22Rv1 (cell line): ENCODE measurements at regions not wholly inside any gene's neighbourhood (a gene's known extent, or its start where the extent isn't known, plus 50 kb on each side); places are given as distances from the start of the nearest gene placed in this dataset.

Source experiments
- H3K27ac ChIP-seq: fragments of 450-650 bp; 2 replicates; pipeline ENCODE4 v1.5.1; 2017
- ZFX ChIP-seq: fragments of 450-650 bp; IDR thresholded peaks from 2 replicates; pipeline ENCODE4 v1.6.1; 2017; ENCODE audit warnings: antibody characterized with exemption, borderline replicate concordance
- TF ChIP-seq, protein P1 (sequence below): fragments of 450-650 bp; IDR thresholded peaks from 2 replicates; pipeline ENCODE4 v1.5.1; 2017; ENCODE audit warnings: mild to moderate bottlenecking

DNA sequence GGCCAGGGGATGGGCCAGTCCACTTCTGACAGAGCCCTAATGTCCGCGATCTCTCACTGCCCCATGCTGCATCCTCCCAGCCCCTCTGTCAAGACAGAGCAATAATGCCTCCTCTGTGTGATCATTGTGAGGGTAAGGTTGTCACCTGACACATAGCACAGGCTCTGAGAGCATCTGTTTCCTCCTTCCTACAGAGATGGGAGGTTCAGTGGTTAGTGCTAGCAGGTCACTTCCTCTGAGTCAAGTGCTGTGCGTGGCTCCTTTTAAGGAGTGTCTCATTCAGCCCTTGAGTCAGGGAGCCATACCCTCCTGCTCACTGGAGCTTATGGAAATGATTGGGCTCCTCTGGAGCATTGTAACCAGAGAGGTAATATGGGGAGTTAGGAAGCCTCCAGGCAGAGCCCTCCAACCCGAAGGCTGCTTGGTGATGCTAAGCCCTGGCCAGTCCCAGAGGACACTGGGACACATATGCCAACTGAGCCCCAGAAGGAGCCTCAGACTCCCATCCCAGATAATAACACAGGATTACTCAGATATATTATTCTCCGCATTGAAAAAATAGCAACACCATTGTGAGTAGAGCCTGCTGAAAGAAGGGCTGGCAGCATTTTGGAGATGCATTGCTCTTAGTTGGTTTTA is 189.0 kb downstream of the GALNT1 start:
- no peak overlapping the region for H3K27ac ChIP-seq
- TF ChIP-seq ZFX, result no peak

DNA sequence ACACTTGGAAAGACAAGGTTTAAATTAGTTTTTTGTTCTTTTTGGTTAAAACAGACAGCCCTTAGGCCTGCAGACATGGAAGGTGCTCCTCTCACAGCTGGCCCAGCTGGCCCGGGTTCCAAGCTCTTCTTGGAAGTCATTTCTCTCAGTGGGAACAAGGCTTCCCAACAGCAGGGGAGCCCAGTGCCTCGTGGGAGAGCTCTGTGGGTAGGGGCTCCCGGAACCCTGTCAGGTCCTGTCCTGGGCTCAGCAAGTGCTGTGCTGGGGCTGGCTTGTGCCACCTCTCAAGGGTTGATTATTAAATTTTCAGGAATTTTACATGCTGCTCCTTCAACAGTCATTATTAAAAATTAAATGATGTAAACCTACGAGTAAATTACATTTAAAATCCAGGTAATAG is 189.6 kb downstream of the GALNT1 start:
- H3K27ac ChIP-seq, result no peak overlapping the region
- TF ChIP-seq, protein P1, sequence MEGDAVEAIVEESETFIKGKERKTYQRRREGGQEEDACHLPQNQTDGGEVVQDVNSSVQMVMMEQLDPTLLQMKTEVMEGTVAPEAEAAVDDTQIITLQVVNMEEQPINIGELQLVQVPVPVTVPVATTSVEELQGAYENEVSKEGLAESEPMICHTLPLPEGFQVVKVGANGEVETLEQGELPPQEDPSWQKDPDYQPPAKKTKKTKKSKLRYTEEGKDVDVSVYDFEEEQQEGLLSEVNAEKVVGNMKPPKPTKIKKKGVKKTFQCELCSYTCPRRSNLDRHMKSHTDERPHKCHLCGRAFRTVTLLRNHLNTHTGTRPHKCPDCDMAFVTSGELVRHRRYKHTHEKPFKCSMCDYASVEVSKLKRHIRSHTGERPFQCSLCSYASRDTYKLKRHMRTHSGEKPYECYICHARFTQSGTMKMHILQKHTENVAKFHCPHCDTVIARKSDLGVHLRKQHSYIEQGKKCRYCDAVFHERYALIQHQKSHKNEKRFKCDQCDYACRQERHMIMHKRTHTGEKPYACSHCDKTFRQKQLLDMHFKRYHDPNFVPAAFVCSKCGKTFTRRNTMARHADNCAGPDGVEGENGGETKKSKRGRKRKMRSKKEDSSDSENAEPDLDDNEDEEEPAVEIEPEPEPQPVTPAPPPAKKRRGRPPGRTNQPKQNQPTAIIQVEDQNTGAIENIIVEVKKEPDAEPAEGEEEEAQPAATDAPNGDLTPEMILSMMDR, result no peak
- no peak for TF ChIP-seq ZFX

DNA sequence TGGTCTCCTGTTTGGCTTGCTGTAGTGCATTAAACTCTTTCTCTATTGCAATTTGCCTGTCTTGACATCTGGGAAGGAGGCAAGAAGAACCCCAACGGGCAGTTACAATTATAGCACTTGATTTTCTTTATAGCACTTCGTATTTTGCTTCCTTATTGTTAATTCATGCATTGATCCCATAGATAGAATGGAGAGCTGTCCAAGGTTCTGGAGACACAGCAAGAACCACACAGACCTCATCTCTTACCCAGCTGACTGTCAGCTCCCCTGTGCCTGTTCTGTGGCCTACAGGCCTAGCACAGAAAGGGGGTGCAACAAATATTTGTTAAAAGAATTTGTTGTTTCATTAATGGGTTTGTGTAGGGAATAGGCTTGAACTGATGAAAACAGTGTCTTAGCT is 194.3 kb downstream of the GALNT1 start:
- TF ChIP-seq, protein P1, result no peak
- no peak for TF ChIP-seq ZFX
- no peak overlapping the region for H3K27ac ChIP-seq

DNA sequence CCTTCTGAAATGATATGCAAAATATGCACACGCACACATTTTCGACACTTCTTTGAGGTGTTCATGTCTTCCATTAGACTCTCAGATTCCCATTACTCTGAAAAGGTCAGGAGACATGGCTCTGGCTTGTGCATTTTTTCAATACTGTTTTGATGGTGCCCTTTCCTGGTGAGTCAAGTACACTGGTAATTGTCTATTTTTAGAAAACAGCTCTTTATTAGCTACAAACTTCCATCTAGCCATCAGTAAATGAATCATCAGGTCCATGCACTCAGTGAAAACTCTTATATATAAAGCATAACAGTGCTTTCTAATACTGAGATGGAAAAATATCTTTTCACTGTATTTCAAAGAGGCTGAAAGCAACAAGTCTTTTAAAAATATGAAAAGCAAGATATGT is 194.9 kb downstream of the GALNT1 start:
- TF ChIP-seq ZFX, result no peak
- TF ChIP-seq, protein P1, result no peak
- H3K27ac ChIP-seq, result no peak overlapping the region

DNA sequence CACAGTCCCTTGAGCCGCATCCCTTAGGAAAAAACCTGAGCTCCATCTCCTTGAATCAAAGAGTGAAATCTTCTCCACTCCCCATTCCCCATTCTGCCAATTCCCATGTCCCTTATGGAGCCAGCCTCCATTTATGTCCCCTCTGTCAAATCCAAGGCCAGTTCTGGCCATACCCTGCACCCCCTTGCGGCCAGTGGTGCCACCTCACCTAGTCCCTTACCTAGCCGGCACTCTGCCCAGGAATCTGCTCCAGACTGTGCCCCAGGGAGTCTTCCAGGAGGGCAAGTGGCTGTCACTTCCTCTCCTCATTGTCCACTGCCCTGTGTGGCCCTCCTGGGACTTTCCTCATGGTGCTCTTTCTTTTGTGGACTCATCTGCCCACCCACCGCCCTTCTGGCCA is 195.4 kb upstream of the RMP24 start:
- no peak overlapping the region for H3K27ac ChIP-seq
- TF ChIP-seq ZFX, result no peak
- TF ChIP-seq, protein P1, result peak; percentile 62

DNA sequence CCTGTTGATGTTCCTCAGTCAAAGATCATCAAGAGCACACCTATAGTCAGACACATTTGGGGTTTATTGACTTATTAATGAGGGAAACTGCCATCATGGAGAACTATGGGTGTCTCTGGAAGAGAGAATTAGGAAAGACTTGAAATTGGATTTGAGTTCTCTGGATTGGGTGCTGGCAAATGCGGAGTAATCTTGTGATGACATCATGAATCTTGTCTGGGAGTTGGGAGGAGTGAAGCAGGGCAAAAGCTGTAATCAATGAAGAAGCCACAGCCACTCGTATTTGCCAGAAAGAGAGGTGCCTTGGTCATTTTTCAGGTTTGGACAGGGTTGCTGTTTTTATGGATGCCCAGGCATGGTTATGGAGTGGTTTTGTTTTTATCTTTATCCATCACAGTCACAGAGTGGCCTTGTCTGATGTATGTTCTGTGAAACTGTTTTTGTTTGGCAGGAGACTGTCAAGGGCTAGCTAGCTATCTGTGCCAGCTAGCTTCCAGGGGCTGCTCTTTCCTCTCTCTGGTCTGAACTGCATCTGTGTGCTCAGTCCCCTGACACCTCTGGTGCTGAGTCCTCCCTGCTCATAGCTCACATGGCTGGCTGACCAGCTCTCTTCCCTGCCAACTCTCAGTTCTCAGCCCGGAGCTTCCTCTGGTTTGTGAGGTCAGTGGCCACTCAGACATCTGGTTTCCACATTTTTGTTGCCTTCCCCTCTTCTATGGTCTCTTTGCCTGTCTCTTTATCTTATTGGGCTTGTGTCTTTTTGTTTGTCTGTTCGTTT is 193.4 kb upstream of the RMP24 start:
- no peak for TF ChIP-seq ZFX
- TF ChIP-seq, protein P1, result no peak

DNA sequence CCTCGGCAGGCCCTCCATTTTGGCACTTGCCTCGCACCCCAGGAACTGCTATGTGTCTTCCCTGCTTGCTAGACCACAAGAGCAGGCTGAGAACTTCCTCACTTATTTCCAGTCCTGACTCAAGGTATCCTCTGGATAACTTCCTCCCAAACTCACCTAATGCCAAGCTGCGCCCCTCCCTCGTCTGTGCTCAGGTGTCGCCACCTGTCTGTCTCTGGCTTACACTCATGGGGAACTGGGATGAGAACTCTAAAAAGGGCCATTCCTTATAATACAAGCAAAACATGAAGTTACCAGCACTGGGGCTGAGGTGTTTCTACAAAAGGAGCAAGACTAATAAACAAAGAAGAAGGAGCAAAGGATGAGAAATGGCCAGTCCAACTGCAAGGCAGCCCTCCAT is 191.5 kb upstream of the RMP24 start:
- TF ChIP-seq ZFX, result no peak
- TF ChIP-seq, protein P1, result no peak

More for the DNA sequence above, 193.4 kb upstream of the RMP24 start:
- no peak overlapping the region for H3K27ac ChIP-seq

More for the DNA sequence above, 191.5 kb upstream of the RMP24 start:
- H3K27ac ChIP-seq, result no peak overlapping the region
